Memory B cell (primary cell): ENCODE measurements at regions not wholly inside any gene's neighbourhood (a gene's known extent, or its start where the extent isn't known, plus 50 kb on each side); places are given as distances from the start of the nearest gene placed in this dataset.

ENCODE experiments used
- ATAC-seq: fragments of 150-1000 bp; cut with Tn5 transposase; 2 replicates; pipeline ENCODE4 v1.10.0; 2021; ENCODE audit warnings: low read depth, mild to moderate bottlenecking, moderate library complexity
- DNase-seq, 2 donors: peaks; one replicate each; pipeline ENCODE4 v3.0.0; 2022; ENCODE audit warnings: low spot score in 2 of 2
- H3K27ac Mint-ChIP-seq: one replicate; pipeline ENCODE4 v1.8.0; 2022; ENCODE audit warnings: mild to moderate bottlenecking, moderate library complexity, mixed read lengths
- H3K27me3 Mint-ChIP-seq: one replicate; pipeline ENCODE4 v1.8.0; 2022; ENCODE audit warnings: mixed read lengths
- H3K36me3 Mint-ChIP-seq: one replicate; pipeline ENCODE4 v1.8.0; 2022; ENCODE audit warnings: mild to moderate bottlenecking, mixed read lengths
- H3K4me1 Mint-ChIP-seq: one replicate; pipeline ENCODE4 v1.8.0; 2022; ENCODE audit warnings: mixed read lengths
- H3K4me3 Mint-ChIP-seq: one replicate; pipeline ENCODE4 v1.8.0; 2022; ENCODE audit warnings: mild to moderate bottlenecking, moderate library complexity, mixed read lengths
- H3K9me3 Mint-ChIP-seq: one replicate; pipeline ENCODE4 v1.8.0; 2022; ENCODE audit warnings: mixed read lengths

GRCh38 chr9:32293091-32293490 is 91.4 kb upstream of the ACO1 start:
- Mint-ChIP-seq H3K27ac (no peak overlapping the region), H3K4me1 (no peaks in the 10 kb centered on the region), H3K27me3 (no peaks in the 10 kb centered on the region), H3K9me3 (peaks cover 5% of the 10 kb centered on the region), H3K36me3 (no peaks in the 10 kb centered on the region), H3K4me3 (no peak overlapping the region)
- ATAC-seq (no peak), DNase-seq (no peak)

DNA sequence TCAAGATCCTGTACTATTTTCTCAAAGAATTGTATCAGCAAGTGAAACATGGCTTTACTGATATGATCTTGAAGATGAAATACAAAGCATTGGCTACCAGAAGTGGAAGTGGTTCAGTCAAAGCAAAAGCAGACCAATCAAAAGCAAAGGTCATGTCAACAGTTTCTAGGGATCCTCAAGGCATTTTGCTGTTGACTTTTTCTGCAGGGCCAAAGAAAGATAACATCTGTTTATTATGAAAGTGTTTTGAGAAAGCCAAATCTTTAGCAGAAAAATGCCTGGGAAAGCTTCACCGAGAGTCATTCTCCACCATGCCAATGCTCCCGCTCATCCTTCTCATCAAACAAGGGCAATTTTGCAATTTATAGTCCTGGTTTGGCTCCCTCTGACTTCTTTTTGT is 90.3 kb upstream of the ACO1 start:
- Mint-ChIP-seq H3K36me3 (no peaks in the 10 kb centered on the region), H3K4me3 (no peak overlapping the region), H3K4me1 (no peaks in the 10 kb centered on the region), H3K27ac (no peak overlapping the region), H3K9me3 (peaks cover 3% of the 10 kb centered on the region), H3K27me3 (peaks cover 1% of the 10 kb centered on the region)
- ATAC-seq (no peak), DNase-seq (no peak)

DNA sequence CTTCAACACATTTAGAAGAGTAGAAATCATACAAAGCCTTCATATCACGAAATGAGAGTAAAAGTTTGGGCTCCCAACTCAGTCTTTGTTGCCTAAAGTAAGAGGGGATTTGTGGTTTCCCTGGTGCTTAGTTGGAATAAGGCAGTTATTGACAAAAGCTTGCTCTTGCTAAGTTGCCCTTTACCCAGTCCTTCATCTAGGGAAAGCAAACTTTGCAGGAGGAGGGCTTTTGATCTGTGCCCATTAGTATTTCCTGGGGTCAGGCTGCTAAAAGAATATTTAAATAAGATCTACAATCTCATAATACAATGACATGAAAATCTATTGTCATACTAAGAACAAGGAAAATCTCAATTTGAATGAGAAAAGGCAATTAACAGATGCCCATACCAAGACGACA is 84.1 kb upstream of the ACO1 start:
- H3K9me3 Mint-ChIP-seq: peaks cover 5% of the 10 kb centered on the region
- no peak for ATAC-seq
- H3K27me3 Mint-ChIP-seq: peaks cover 1% of the 10 kb centered on the region
- DNase-seq: no peak
- H3K4me1 Mint-ChIP-seq: no peaks in the 10 kb centered on the region
- H3K27ac Mint-ChIP-seq: no peak overlapping the region
- no peaks in the 10 kb centered on the region for H3K36me3 Mint-ChIP-seq
- no peak overlapping the region for H3K4me3 Mint-ChIP-seq

- no peak for ATAC-seq
- H3K36me3 Mint-ChIP-seq: no peaks in the 10 kb centered on the region
- H3K27ac Mint-ChIP-seq: no peak overlapping the region
- H3K27me3 Mint-ChIP-seq: no peaks in the 10 kb centered on the region
- H3K4me1 Mint-ChIP-seq: no peaks in the 10 kb centered on the region
- peaks cover 6% of the 10 kb centered on the region for H3K9me3 Mint-ChIP-seq
- no peak for DNase-seq
- H3K4me3 Mint-ChIP-seq: no peak overlapping the region
These were observed 79.9 kb upstream of the ACO1 start for GRCh38 chr9:32304495-32304894.

GRCh38 chr9:32306006-32306405 is 78.4 kb upstream of the ACO1 start:
- no peak for DNase-seq
- Mint-ChIP-seq H3K27me3 (no peaks in the 10 kb centered on the region), H3K4me3 (no peak overlapping the region), H3K4me1 (no peaks in the 10 kb centered on the region), H3K9me3 (peaks cover 6% of the 10 kb centered on the region), H3K36me3 (no peaks in the 10 kb centered on the region), H3K27ac (no peak overlapping the region)
- ATAC-seq: no peak

DNA sequence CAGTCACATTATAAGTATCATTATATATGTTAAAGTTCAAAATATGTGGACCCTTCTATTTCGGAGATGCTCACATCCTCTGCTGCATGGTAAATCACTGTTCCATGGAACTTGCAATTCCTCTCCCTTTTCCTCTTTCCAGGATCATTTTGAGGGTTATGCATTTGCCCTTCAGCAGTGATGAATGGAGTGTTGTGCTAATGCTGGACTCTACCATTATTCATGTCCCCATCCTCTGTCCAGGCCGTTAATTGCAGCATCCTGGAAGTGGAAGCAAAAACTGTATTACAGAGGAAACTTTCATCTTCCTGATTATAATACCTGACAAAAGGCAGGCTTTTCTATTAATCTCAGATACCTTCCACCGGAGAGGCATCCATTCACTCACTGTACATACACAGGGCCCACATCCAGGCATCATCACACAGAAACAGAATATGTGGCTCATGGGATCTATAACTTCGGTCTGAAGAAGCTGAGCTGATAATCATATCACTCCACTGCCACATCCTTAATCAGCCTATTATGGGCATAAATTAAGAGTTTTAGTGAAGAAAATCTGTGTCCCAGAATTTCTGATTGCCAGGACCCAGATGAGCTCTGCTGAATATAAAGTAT is 65.0 kb upstream of the ACO1 start:
- ATAC-seq (no peak), DNase-seq (no peak)
- Mint-ChIP-seq H3K4me1 (no peaks in the 10 kb centered on the region), H3K4me3 (no peak overlapping the region), H3K27ac (no peak overlapping the region), H3K27me3 (no peaks in the 10 kb centered on the region), H3K36me3 (peaks cover 2% of the 10 kb centered on the region), H3K9me3 (peaks cover 5% of the 10 kb centered on the region)

- DNase-seq (no peak), ATAC-seq (no peak)
- no peak overlapping the region for H3K27ac Mint-ChIP-seq
- H3K9me3 Mint-ChIP-seq: no peaks in the 10 kb centered on the region
- H3K4me1 Mint-ChIP-seq: no peaks in the 10 kb centered on the region
- H3K4me3 Mint-ChIP-seq: no peak overlapping the region
- no peaks in the 10 kb centered on the region for H3K36me3 Mint-ChIP-seq
- H3K27me3 Mint-ChIP-seq: peaks cover 2% of the 10 kb centered on the region
These were observed 61.8 kb upstream of the ACO1 start for GRCh38 chr9:32322622-32323021.

GRCh38 chr9:32326146-32326545 is 58.3 kb upstream of the ACO1 start:
- Mint-ChIP-seq H3K27ac (no peak overlapping the region), H3K27me3 (peaks cover 4% of the 10 kb centered on the region), H3K36me3 (no peaks in the 10 kb centered on the region), H3K9me3 (no peaks in the 10 kb centered on the region), H3K4me1 (no peaks in the 10 kb centered on the region), H3K4me3 (no peak overlapping the region)
- ATAC-seq (no peak), DNase-seq (no peak)

GRCh38 chr9:32331240-32331639 is 53.2 kb upstream of the ACO1 start:
- ATAC-seq: no peak
- H3K9me3 Mint-ChIP-seq: no peaks in the 10 kb centered on the region
- no peak overlapping the region for H3K4me3 Mint-ChIP-seq
- no peak overlapping the region for H3K27ac Mint-ChIP-seq
- no peak for DNase-seq
- no peaks in the 10 kb centered on the region for H3K36me3 Mint-ChIP-seq
- H3K27me3 Mint-ChIP-seq: peaks cover 3% of the 10 kb centered on the region
- no peaks in the 10 kb centered on the region for H3K4me1 Mint-ChIP-seq

DNA sequence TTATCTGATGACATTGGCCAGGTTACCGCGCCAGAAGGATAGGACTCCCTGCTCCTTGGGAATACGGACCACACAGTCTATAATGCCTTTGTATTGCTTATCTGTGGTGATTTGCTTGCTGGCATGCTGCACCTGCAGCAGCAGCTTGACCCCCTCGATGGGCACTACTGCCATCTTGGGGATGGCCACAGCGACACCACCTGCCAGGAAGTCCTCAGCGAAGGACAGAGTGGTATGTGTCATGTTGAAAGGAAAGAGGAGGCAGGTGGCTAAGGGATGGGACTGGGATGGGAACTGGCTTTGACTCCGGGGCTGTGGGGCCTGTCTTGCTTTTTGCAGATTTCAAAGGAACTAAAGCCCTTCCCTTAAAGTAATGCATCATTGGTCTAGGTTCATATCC is 50.3 kb upstream of the ACO1 start:
- Mint-ChIP-seq H3K27me3 (peaks cover under 1% of the 10 kb centered on the region), H3K27ac (no peak overlapping the region), H3K36me3 (no peaks in the 10 kb centered on the region), H3K4me3 (no peak overlapping the region), H3K4me1 (peaks cover 1% of the 10 kb centered on the region), H3K9me3 (no peaks in the 10 kb centered on the region)
- DNase-seq (no peak), ATAC-seq (no peak)
